Activated T-helper 1 cell treated with anti-CD3 and anti-CD28 coated beads, Interleukin-12 subunit alpha, Interleukin-12 subunit beta, Interleukin-2, Interleukin-4 antibody, amounts not matched to agents 30 ng/mL and 10 ng/mL and 1 ng/mL, durations not matched to agents 14 hours and 24 hours and 36 hours (primary cell): ENCODE measurements at regions not wholly inside any gene's neighbourhood (a gene's known extent, or its start where the extent isn't known, plus 50 kb on each side); places are given as distances from the start of the nearest gene placed in this dataset.
"Not testable (repeated sequence)": the region's sequence is repeated elsewhere in the genome, so short reads cannot be mapped to it uniquely, and the experiment has no call there.

Experiments
- DNase-seq: peaks from one replicate; pipeline ENCODE4 v3.0.0; 2021; ENCODE audit warnings: low spot score
- H3K27ac Mint-ChIP-seq: one replicate; pipeline ENCODE4 v1.8.0; 2021; ENCODE audit warnings: mild to moderate bottlenecking, mixed read lengths
- H3K27me3 Mint-ChIP-seq: one replicate; pipeline ENCODE4 v1.8.0; 2022; ENCODE audit warnings: mild to moderate bottlenecking, moderate library complexity, mixed read lengths; ENCODE audit not compliant: insufficient read depth
- H3K36me3 Mint-ChIP-seq: one replicate; pipeline ENCODE4 v1.8.0; 2021; ENCODE audit warnings: low read depth, mixed read lengths
- H3K4me1 Mint-ChIP-seq: one replicate; pipeline ENCODE4 v1.8.0; 2021; ENCODE audit warnings: low read depth, mixed read lengths
- H3K4me3 Mint-ChIP-seq: one replicate; pipeline ENCODE4 v1.8.0; 2021; ENCODE audit warnings: mild to moderate bottlenecking, moderate library complexity, mixed read lengths
- H3K9me3 Mint-ChIP-seq: one replicate; pipeline ENCODE4 v1.8.0; 2021; ENCODE audit warnings: mixed read lengths
- intact Hi-C: fragments of 100-400 bp; cut with micrococcal nuclease; formaldehyde crosslinking; loops from one replicate; pipeline ENCODE4 v1.15.1; 2024

DNA sequence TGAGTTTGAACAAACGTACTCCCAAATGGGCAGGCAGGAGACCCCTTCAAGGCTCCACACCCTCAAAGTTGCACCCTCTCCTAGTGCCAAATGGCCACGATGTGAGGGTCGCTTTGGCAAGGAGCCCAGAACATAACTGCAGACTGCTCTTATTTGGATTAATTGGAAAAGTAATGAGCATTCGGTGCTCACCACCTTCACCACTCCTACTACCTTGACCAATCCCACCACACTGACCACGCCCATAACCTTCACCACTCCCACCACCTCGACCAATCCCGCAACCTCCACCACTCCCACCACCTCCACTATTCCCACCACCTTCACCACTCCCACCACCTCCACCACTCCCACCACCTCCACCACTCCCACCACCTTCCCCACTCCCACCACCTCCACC is 94.7 kb upstream of the PAX2 start:
- peaks cover 12% of the 10 kb centered on the region for H3K4me1 Mint-ChIP-seq
- peaks cover 54% of the 10 kb centered on the region for H3K27me3 Mint-ChIP-seq
- no peak overlapping the region for H3K27ac Mint-ChIP-seq
- peaks cover 2% of the 10 kb centered on the region for H3K36me3 Mint-ChIP-seq
- no peak overlapping the region for H3K4me3 Mint-ChIP-seq
- intact Hi-C loops, result loop anchor here (10.0 kb wide), 1 partner anchor 174 kb away; no protein-coding TSS in a partner anchor
- no peaks in the 10 kb centered on the region for H3K9me3 Mint-ChIP-seq
- DNase-seq, result no peak

DNA sequence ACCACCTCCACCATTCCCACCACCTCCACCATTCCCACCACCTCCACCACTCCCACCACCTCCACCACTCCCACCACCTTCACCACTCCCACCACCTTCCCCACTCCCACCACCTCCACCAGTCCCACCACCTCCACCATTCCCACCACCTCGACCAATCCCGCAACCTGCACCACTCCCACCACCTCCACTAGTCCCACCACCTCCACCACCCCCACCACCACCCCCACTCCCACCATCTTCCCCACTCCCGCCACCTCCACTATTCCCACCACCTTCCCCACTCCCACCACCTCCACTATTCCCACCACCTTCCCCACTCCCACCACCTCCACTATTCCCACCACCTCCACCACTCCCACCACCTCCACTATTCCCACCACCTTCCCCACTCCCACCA is 94.3 kb upstream of the PAX2 start:
- not testable (repeated sequence) for H3K27ac Mint-ChIP-seq, H3K36me3 Mint-ChIP-seq, H3K9me3 Mint-ChIP-seq, DNase-seq, H3K4me3 Mint-ChIP-seq
- intact Hi-C loops, result loop anchor here (10.0 kb wide), 1 partner anchor 174 kb away; no protein-coding TSS in a partner anchor
- Mint-ChIP-seq H3K4me1 (peaks cover 14% of the 10 kb centered on the region), H3K27me3 (peaks cover 54% of the 10 kb centered on the region)

DNA sequence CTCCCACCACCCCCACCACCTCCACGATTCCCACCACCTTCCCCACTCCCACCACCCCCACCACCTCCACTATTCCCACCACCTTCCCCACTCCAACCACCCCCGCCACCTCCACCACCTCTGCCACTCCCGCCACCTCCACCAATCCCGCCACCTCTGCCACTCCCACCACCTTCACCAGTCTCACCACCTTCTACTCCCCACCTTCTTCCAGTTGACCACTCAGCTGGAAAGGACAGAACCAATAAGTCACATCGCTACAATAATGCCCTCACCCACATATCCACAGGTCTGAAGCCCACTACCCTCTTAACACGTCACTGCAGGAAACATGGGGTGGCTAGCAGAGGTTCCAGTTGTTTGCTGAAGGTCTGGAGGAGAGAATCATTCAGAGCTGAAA is 93.5 kb upstream of the PAX2 start:
- Mint-ChIP-seq H3K27me3 (peaks cover 49% of the 10 kb centered on the region), H3K9me3 (no peaks in the 10 kb centered on the region), H3K4me1 (peaks cover 14% of the 10 kb centered on the region), H3K4me3 (no peak overlapping the region), H3K27ac (no peak overlapping the region), H3K36me3 (peaks cover 2% of the 10 kb centered on the region)
- no peak for DNase-seq
- intact Hi-C loops, result loop anchor here (10.0 kb wide), 1 partner anchor 173 kb away; no protein-coding TSS in a partner anchor

DNA sequence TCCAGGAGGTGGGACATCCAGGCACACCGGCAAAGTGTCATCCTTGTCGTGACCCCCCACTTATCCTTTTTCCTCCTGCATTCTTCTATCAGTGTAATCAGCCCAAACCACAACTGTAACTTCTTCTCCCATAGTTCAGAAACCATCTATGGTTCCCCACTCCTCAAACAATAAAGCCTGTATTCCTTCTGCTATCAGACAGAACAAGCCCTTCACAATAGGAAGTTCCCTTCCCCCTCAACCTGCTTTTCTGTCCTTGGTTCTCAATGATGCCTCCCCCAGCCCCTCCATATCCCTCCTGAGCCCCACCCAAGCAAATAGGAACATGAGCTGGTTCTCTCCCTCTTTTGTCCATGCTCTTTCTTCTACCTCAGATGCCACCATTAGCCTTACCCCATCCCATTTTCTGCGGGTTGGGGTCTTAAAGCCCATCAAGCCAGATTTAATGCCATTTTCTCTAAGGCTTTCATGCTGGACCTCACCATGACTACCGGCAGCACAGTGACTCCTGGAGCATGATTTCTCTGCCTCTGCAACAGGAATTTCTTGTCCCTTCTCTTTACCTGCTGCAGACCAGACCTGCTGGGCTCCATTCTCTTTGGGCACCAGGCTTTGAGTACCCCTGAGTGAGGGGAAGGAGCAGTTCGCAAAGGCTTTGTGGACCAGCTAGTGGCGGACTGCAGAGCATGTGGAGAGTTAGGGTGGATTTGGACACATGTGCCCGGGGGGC is 92.8 kb upstream of the PAX2 start:
- no peak overlapping the region for H3K27ac Mint-ChIP-seq
- H3K4me1 Mint-ChIP-seq, result peaks cover 14% of the 10 kb centered on the region
- H3K4me3 Mint-ChIP-seq, result no peak overlapping the region
- H3K9me3 Mint-ChIP-seq, result no peaks in the 10 kb centered on the region
- intact Hi-C loops, result loop anchor here (10.0 kb wide), 1 partner anchor 172 kb away; no protein-coding TSS in a partner anchor
- peaks cover 56% of the 10 kb centered on the region for H3K27me3 Mint-ChIP-seq
- no peak for DNase-seq
- peaks cover 2% of the 10 kb centered on the region for H3K36me3 Mint-ChIP-seq

DNA sequence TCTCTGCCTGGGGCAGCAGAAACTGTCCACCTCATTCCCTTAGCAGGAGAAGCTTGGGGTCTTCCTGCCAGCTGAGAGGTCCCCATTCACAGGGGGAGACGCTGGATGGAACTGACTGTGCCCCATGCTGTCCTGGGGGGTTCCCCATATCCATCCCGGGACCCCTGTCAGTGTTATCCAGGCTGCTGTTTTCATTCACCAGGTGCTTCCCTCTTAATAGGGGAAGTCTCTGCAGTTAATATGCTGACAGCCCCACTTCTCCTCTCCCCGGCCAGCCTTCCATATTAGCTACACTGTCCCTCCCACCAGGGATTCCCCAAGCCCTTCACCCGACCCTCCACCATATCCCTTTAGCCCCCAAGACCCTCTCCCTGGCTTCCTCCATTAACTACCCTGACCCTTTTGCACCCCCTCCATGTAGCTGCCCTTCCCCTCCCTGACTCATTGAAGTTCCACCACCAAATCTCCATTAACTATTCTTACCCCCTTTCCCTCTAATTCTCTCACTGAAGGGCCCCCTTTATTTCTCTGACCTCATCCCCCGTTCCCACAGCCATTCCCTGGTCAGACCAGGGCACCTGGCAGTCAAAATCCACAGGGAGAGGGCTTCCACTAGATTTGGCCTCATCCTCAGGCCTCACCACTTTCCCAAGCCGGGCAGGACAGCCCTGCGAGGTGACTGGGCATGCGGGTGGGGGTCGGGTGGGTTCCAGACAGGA is 92.0 kb upstream of the PAX2 start:
- Mint-ChIP-seq H3K4me1 (peaks cover 20% of the 10 kb centered on the region), H3K9me3 (no peaks in the 10 kb centered on the region), H3K27ac (peak overlapping the region; percentile 20), H3K36me3 (peaks cover 2% of the 10 kb centered on the region), H3K27me3 (peaks cover 59% of the 10 kb centered on the region), H3K4me3 (peak overlapping the region; percentile 12)
- intact Hi-C loops, result loop anchor here (10.0 kb wide), 1 partner anchor 171 kb away; no protein-coding TSS in a partner anchor
- no peak for DNase-seq

DNA sequence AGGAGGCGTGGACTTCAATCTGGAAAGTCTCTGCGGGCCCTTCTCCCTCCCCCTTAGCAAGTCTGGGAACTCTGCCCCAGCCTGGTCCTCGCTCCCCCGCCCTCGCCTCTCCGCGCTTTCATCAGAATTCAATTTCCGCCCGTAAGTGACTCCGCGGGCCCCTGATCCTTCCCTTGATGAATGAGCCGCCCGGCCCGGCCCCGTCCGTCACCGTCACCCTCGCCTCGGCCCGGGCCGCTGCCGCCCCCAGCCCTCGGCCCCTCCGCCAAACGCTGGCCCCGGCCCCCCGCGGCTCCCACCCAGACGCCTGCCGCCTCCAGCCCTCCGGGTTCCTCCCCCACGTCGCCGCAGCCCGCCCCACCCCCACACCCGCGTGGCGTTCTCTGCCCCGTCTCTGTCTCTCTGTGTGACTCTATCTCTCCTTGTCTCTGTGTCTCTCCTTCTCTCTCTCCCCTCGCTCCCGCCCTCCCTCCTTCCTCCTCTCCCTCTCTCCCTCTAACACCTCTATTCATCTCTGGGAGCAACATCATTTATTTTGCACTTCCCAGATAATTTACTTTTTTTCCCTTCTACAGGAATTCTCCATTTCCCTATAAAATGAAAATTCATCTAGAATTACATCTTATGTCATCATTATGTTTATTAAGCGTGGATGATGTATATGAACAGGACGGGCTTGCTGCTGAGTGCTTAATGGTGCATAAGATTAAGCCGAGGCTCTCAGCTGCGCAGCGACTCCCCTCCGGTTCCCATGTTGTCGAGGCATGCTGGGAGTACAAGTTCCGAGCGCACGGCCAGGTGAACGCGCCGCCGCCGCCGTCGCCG is 91.2 kb upstream of the PAX2 start:
- Mint-ChIP-seq H3K4me1 (peaks cover 20% of the 10 kb centered on the region), H3K9me3 (no peaks in the 10 kb centered on the region), H3K4me3 (peak overlapping the region; percentile 57), H3K36me3 (peaks cover 2% of the 10 kb centered on the region), H3K27me3 (peaks cover 63% of the 10 kb centered on the region), H3K27ac (no peak overlapping the region)
- intact Hi-C loops, result loop anchor here (10.0 kb wide), 1 partner anchor 171 kb away; no protein-coding TSS in a partner anchor
- no peak for DNase-seq

DNA sequence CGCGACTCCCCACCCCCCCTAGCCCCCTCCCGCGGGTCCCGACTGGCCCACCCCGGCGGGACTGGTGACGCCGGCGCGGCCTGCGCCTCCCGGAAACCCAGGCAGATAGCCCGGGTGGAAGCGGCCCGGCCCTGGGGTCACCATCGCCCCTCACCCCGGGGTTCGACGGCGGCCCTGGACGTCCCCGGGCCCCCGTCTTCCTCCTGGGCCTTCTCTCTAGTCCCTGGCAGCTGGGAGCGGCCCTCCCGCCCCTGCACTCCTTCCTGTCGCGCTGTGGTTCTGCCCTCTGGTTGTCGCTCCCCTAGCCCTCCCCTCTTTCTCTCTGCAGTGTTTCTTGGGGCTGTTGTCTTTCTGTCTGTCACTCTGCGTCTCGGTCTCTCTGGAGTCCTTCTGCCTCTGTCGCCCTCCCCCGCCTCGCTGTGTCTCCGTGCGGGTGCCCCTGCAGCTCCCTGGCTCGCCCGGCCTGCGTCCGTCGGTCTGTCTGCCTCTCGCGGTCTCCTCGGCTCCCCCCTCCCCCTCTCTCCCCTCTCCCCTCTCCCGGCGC is 90.5 kb upstream of the PAX2 start:
- peak overlapping the region; percentile 50 for H3K4me3 Mint-ChIP-seq
- DNase-seq, result no peak
- H3K27me3 Mint-ChIP-seq, result peaks cover 69% of the 10 kb centered on the region
- H3K36me3 Mint-ChIP-seq, result peaks cover 2% of the 10 kb centered on the region
- peak overlapping the region; percentile 11 for H3K27ac Mint-ChIP-seq
- H3K4me1 Mint-ChIP-seq, result peaks cover 20% of the 10 kb centered on the region
- H3K9me3 Mint-ChIP-seq, result no peaks in the 10 kb centered on the region
- intact Hi-C loops, result loop anchor here (5.0 to 10.0 kb wide), 5 partner anchors 87 to 562 kb away; no protein-coding TSS in a partner anchor

DNA sequence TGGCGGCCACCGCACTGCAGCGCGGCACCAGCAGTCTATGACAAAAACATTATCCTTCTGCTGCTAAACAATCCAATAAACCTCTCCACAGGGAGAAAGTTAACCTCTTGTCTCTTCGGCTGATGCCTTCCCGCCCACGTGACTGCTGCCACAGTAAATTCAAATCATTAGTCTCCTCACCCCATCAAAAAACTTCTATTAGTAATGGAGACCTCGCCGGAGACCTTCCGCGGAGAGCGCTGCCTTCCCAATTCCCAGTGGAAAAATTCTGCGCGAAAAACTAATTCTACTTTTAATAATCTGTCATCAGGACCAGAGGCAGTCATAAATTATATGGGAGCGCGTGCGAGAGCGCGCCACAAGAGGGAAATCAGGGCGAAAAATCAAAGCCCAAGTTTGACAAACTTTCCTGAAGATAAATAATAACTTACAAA is 90.0 kb upstream of the PAX2 start:
- Mint-ChIP-seq H3K9me3 (no peaks in the 10 kb centered on the region), H3K27me3 (peaks cover 70% of the 10 kb centered on the region), H3K4me1 (peaks cover 20% of the 10 kb centered on the region), H3K4me3 (peak overlapping the region; percentile 51), H3K36me3 (peaks cover 2% of the 10 kb centered on the region), H3K27ac (no peak overlapping the region)
- intact Hi-C loops, result loop anchor here (5.0 to 10.0 kb wide), 5 partner anchors 87 to 562 kb away; no protein-coding TSS in a partner anchor
- DNase-seq, result no peak

DNA sequence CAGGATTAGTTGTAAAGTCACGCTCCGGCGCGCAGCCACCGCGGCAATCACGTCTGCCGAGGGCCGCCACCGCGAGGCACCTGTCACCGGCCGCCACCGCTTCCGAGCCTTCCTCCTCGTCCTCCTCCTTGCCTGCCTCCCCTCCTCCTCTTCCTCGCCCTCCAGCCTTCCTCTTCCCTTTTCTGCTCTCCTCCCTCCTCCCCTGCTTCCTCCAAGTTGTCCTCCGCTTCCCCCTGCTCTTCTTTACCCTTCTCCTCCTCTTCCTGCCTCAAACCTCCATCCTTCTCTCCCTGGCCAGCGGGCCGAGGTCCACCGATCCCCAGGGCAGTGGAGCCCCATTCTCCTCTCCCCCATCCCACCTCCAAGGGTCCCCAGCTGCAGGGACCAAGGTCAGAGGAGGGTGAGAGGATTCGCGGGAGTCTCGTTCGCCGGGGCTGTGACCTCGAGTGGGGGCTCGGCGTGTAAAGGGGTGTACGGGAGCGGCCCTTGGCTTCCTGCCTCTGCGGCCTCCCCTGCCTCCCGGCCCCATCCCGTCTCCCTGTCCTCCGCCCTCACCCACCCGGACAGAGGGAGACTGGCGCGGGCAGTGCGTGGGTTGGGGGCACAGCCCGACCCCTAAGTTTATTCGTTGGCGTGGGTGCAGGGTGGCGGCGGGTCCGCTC is 89.5 kb upstream of the PAX2 start:
- Mint-ChIP-seq H3K36me3 (peaks cover 2% of the 10 kb centered on the region), H3K9me3 (no peaks in the 10 kb centered on the region), H3K4me3 (peak overlapping the region; percentile 51), H3K4me1 (peaks cover 20% of the 10 kb centered on the region), H3K27me3 (peaks cover 75% of the 10 kb centered on the region), H3K27ac (peak overlapping the region; percentile 62)
- intact Hi-C loops, result loop anchor here (5.0 to 10.0 kb wide), 5 partner anchors 86 to 561 kb away; no protein-coding TSS in a partner anchor
- no peak for DNase-seq

DNA sequence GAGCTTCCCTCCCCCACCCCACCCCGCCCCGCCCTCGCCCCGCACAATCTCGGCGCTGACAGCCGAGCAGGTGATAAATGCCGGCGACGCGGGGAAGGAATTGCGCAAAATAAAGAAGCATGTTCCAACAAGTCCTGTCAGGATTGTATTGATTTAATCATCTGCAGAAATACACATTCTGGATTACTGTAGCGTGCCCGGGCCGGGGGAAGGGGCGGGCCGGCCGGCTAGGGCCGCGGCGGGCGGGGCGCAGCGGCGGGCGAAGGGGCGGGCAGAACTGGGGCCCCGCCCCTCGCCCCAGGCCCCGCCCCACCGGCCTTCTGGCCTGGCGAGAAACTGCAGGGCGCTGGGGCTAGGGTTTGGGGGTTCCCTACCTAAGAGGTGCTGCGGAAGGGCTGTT is 88.9 kb upstream of the PAX2 start:
- Mint-ChIP-seq H3K27ac (no peak overlapping the region), H3K36me3 (peaks cover 2% of the 10 kb centered on the region), H3K4me1 (peaks cover 20% of the 10 kb centered on the region), H3K27me3 (peaks cover 79% of the 10 kb centered on the region), H3K4me3 (no peak overlapping the region), H3K9me3 (no peaks in the 10 kb centered on the region)
- DNase-seq, result no peak
- intact Hi-C loops, result loop anchor here (5.0 to 10.0 kb wide), 5 partner anchors 86 to 561 kb away; no protein-coding TSS in a partner anchor

DNA sequence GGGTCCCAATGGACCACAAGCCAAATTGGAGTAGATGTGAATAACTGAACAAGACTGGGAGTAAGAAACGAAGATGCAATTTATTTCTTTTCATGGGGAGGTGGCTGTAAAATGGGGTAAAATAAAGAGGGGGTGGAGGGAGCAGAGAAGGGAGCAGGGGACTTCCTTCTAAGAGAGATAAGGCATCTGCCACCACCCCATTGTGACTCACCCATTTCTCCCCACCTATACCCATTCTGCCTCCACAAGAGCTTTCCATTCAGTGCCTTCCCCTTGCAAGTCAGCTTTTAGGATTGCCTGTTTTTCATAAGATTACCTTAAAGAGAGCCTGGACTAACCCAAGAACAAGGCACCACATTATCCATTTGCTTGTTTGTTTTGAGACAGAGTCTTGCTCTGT is 87.1 kb upstream of the PAX2 start:
- intact Hi-C loops, result loop anchor here (2.0 to 10.0 kb wide), 6 partner anchors 23 to 559 kb away; no protein-coding TSS in a partner anchor
- no peak overlapping the region for H3K4me3 Mint-ChIP-seq

More for the DNA sequence above, 87.1 kb upstream of the PAX2 start:
- peaks cover 20% of the 10 kb centered on the region for H3K4me1 Mint-ChIP-seq
- H3K27me3 Mint-ChIP-seq, result peaks cover 68% of the 10 kb centered on the region
- DNase-seq, result no peak
- no peaks in the 10 kb centered on the region for H3K9me3 Mint-ChIP-seq
- no peak overlapping the region for H3K27ac Mint-ChIP-seq
- H3K36me3 Mint-ChIP-seq, result peaks cover 2% of the 10 kb centered on the region
